Astrocyte of the spinal cord (primary cell): ENCODE measurements at regions not wholly inside any gene's neighbourhood (a gene's known extent, or its start where the extent isn't known, plus 50 kb on each side); places are given as distances from the start of the nearest gene placed in this dataset.
"Not testable (repeated sequence)": the region's sequence is repeated elsewhere in the genome, so short reads cannot be mapped to it uniquely, and the experiment has no call there.

Source experiments
- DNase-seq: peaks from one replicate; pipeline ENCODE4 v3.0.0; 2011; ENCODE audit warnings: low read depth, low spot score
- H3K4me3 ChIP-seq: 2 replicates; pipeline ENCODE4 v1.5.1; 2011; ENCODE audit warnings: low read depth, mild to moderate bottlenecking, low read length, moderate library complexity
- CTCF ChIP-seq: IDR thresholded peaks from 2 replicates; pipeline ENCODE4 v1.5.1; 2012; ENCODE audit warnings: low read depth, mild to moderate bottlenecking, low read length, inconsistent platforms
- in situ Hi-C: cut with HindIII; loops from 2 replicates; pipeline ENCODE4 v1.10.0; 2017; ENCODE audit warnings: low sequenced_read_pairs

GRCh38 chr4:85039526-85039925, 73.0 kb upstream of the WDFY3 start:
- peak; percentile 74 for DNase-seq
- no peak overlapping the region for H3K4me3 ChIP-seq
- in situ Hi-C loops = no loop called here
- no peak for TF ChIP-seq CTCF

DNA sequence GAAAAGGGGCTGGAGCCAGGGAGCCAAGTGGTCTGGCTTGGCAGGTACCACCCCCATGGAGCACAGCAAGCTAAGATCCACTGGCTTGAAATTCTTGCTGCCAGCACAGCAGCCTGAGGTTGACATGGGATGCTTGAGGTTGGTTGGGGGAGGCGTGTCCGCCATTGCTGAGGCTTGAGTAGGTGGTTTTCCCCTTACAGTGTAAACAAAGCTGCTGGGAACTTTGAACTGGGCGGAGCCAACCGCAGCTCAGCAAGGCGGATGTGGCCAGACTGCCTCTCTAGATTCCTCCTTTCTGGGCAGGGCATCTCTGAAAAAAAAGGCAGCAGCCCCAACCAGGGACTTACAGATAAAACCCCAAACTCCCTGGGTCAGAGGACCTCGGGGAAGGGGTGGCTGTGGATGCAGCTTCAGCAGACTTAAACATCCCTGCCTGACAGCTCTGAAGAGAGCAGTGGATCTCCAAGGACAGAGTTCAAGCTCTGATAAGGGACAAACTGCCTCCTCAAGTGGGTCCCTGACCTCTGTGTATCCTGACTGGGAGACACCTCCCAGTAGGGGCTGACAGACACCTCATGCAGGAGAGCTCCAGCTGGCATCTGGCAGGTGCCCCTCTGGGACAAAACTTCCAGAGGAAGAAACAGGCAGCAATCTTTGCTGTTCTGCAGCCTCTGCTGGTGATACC, 77.5 kb upstream of the WDFY3 start:
- H3K4me3 ChIP-seq, in situ Hi-C loops: not testable (repeated sequence)

DNA sequence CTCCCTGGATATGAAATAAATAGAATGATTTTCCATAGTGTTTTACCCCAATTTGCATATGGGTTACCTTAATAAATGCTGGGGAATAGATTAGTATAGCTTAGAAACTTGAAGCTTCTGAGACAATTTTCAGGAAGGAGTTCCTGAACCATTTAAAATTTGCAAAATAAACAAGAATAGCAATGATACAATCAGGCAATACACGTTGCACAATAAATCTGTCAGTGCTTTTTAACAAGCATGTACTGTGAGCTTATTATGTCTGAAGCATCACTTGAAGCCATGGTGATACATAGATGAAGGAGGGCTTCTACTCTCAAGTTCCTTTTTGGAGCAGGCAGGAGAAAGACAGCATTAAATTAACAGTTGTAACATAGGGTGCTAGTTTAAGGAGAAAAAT, 84.2 kb upstream of the WDFY3 start:
- no peak for DNase-seq
- H3K4me3 ChIP-seq = no peak overlapping the region
- in situ Hi-C loops = no loop called here
- no peak for TF ChIP-seq CTCF

More for the DNA sequence above, 77.5 kb upstream of the WDFY3 start:
- not testable (repeated sequence) for DNase-seq

DNA sequence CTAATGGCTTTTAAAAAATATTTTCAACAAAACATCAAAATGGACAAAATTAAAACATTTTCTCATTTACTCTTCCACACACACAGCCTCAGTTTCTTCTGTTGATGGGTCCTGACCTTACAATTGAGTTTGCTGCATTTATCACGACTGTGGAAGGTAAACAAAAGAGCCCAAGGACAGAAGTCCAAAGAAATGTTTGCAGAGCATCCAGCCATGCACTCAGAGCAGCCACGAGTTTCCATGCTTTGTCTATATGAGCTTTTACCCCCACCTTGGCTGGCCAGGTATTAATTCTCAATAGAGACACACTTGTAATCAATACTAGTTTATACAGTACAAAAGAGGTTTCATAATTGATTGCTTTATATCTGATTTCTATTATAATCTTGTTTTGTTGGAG, 85.0 kb upstream of the WDFY3 start:
- TF ChIP-seq CTCF = no peak
- in situ Hi-C loops = no loop called here
- no peak for DNase-seq
- H3K4me3 ChIP-seq = no peak overlapping the region

DNA sequence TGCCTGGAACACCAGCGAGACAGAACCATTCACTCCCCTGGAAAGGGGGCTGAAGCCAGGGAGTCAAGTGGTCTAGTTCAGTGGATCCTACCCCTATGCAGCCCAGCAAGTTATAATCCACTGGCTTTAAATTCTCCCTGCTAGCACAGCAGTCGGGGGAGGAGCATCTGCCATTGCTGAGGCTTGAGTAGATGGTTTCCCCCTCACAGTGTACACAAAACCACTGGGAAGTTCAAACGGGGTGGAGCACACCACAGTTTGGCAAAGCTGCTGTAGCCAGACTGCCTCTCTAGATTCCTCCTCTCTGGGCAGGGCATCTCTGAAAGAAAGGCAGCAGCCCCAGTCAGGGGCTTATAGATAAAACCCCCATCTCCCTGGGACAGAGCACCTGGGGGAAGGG, 88.4 kb upstream of the WDFY3 start:
- DNase-seq, H3K4me3 ChIP-seq, in situ Hi-C loops: not testable (repeated sequence)

GRCh38 chr4:85058551-85058950, 92.1 kb upstream of the WDFY3 start:
- H3K4me3 ChIP-seq = no peak overlapping the region
- no peak for TF ChIP-seq CTCF
- no peak for DNase-seq
- in situ Hi-C loops = no loop called here

GRCh38 chr4:85061974-85062373, 95.5 kb upstream of the WDFY3 start:
- in situ Hi-C loops = no loop called here
- no peak for TF ChIP-seq CTCF
- DNase-seq = no peak
- H3K4me3 ChIP-seq = no peak overlapping the region

DNA sequence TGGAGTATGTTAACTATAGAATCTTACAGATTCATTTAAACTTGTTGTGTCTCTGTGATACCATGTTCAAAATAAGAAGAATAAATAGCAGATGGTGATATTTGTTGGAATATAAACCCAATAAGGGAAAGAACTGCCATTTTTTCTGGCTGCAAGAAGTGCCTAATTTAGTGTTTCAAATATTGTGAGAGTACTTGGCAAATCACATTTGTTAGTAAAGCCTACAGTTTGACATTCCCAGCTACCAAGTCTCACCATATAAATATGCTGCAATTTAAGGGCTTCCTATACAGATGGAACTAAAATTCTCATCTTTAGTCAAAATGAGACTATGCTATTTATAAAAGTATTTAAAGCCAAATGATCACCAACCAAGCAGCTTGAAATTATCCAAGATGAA, 96.0 kb upstream of the WDFY3 start:
- H3K4me3 ChIP-seq = no peak overlapping the region
- no peak for DNase-seq
- no peak for TF ChIP-seq CTCF
- in situ Hi-C loops = no loop called here
